ENCODE measurements at regions not wholly inside any gene's neighbourhood (a gene's known extent, or its start where the extent isn't known, plus 50 kb on each side); places are given as distances from the start of the nearest gene placed in this dataset.

DNA sequence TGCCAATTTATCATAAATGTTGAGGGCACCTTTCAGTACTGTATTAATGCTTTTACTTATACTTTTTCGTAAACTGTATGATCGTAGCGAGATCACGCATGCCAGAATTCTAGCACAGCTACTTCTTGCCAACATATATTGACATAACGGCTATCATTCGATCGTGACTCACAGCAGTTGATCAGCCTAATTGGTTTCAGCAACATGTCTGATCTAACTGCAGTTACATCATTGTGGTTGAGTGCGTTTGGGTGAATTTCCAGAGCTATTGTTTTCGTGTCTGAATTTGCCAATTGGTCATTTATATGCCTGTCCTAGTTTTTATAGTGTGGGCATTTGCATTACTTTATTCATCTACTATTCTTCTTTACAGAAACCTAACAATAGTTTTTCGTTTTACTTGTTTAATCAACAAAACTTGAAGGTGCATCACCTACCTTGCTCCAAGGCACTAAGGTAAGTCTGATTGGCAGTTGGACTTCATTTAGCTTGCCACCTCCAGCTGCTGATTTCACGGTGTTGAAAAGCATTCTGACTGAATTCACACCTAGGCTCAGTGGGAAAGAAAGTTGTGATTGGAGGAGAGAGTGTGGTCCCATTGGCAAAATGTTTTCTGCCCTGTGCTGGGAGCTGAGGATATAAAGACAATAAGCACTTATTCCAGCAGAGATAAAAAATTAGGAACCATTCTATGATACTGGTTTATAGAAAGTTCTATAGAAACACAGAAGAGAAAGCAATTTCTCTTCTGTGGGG lies 120.9 kb upstream of the RGMA start (continued):
- no peak for TF ChIP-seq HDAC6 (IDR thresholded peaks at IDR 0.05; ENCODE audit: low read depth, low read length)

All from H1 (cell line).